OCI-LY7 (cell line): ENCODE measurements at regions not wholly inside any gene's neighbourhood (a gene's known extent, or its start where the extent isn't known, plus 50 kb on each side); places are given as distances from the start of the nearest gene placed in this dataset.

Experiments
- BruUV-seq: library from RNA; stranded (reverse); fragments of 400-500 nt; replicated peaks from 2 replicates; lab custom pipeline; 2021; lab: Mats Ljungman, UMichigan
- CTCF ChIA-PET: fragments of 300-600 bp; sonication (Branson Sonifier 250); formaldehyde crosslinking; loops from one replicate; lab custom pipeline; 2022; ENCODE audit warnings: antibody characterized with exemption; ENCODE audit not compliant: unreplicated experiment; lab: Charles Lee
- POLR2A ChIA-PET: fragments of 300-600 bp; sonication (Branson Sonifier 250); formaldehyde crosslinking; loops from one replicate; lab custom pipeline; 2022; ENCODE audit warnings: antibody characterized with exemption; lab: Charles Lee
- DNase-seq: peaks from one replicate; pipeline ENCODE4 v3.0.0-alpha.2; 2015; ENCODE audit warnings: low spot score
- H2AFZ ChIP-seq: fragments of 200-600 bp; sonication (generic), shearing (Covaris generic); 2 replicates; pipeline ENCODE4 v1.6.1; 2014; ENCODE audit warnings: mild to moderate bottlenecking, antibody characterized with exemption, low read length, moderate library complexity
- H3K27ac ChIP-seq: fragments of 200-600 bp; sonication (generic); 2 replicates; pipeline ENCODE4 v1.5.1; 2014; ENCODE audit warnings: mixed run types, low read depth, mild to moderate bottlenecking, moderate library complexity, low read length, inconsistent platforms; ENCODE audit not compliant: poor library complexity, severe bottlenecking
- H3K36me3 ChIP-seq: fragments of 200-600 bp; sonication (generic); 2 replicates; pipeline ENCODE4 v1.6.1; 2014; ENCODE audit warnings: mild to moderate bottlenecking, antibody characterized with exemption, low read length, moderate library complexity, mixed read lengths; ENCODE audit not compliant: insufficient read depth
- H3K4me1 ChIP-seq: fragments of 200-600 bp; sonication (generic); 2 replicates; pipeline ENCODE4 v1.5.1; 2014; ENCODE audit warnings: mild to moderate bottlenecking, low read length; ENCODE audit not compliant: insufficient read depth, poor library complexity, severe bottlenecking
- H3K4me2 ChIP-seq: fragments of 200-600 bp; sonication (generic); 2 replicates; pipeline ENCODE4 v1.6.1; 2014; ENCODE audit warnings: mild to moderate bottlenecking, low read length
- H3K4me3 ChIP-seq: fragments of 200-600 bp; sonication (generic); 2 replicates; pipeline ENCODE4 v1.5.1; 2014; ENCODE audit warnings: mild to moderate bottlenecking, low read depth, low read length; ENCODE audit not compliant: poor library complexity, severe bottlenecking
- H3K79me2 ChIP-seq: fragments of 200-600 bp; sonication (generic); 2 replicates; pipeline ENCODE4 v1.6.1; 2016; ENCODE audit warnings: low read depth, mild to moderate bottlenecking, low read length, moderate library complexity, mixed read lengths; ENCODE audit not compliant: insufficient read depth
- H3K9me2 ChIP-seq: fragments of 200-600 bp; sonication (generic); 2 replicates; pipeline ENCODE4 v1.6.1; 2016; ENCODE audit warnings: mild to moderate bottlenecking, low read length, mixed read lengths; ENCODE audit not compliant: insufficient read depth
- H3K9me3 ChIP-seq: fragments of 200-600 bp; sonication (generic); 2 replicates; pipeline ENCODE4 v1.6.1; 2014; ENCODE audit warnings: mild to moderate bottlenecking, mixed run types, low read length, mixed read lengths
- H4K20me1 ChIP-seq: fragments of 200-600 bp; sonication (generic); 2 replicates; pipeline ENCODE4 v1.6.1; 2014; ENCODE audit warnings: mild to moderate bottlenecking, antibody characterized with exemption, low read length, moderate library complexity, mixed read lengths; ENCODE audit not compliant: insufficient read depth
- CTCF ChIP-seq: fragments of 200-600 bp; sonication (generic); conservative IDR thresholded peaks from 2 replicates; pipeline ENCODE4 v1.5.1; 2014; ENCODE audit warnings: mild to moderate bottlenecking, antibody characterized with exemption, low read length, moderate library complexity, mixed read lengths
- EZH2phosphoT487 ChIP-seq: fragments of 200-600 bp; sonication (generic); IDR thresholded peaks from 2 replicates; pipeline ENCODE4 v1.6.1; 2018; ENCODE audit warnings: low read depth, borderline replicate concordance, mild to moderate bottlenecking, mixed run types, antibody characterized with exemption, low read length, moderate library complexity, mixed read lengths
- intact Hi-C: fragments of 100-400 bp; cut with micrococcal nuclease; formaldehyde crosslinking; loops from one replicate; pipeline ENCODE4 v1.10.0; 2022; ENCODE audit not compliant: unreplicated experiment

- no peak overlapping the region for H3K4me2 ChIP-seq
- H3K36me3 ChIP-seq: no peaks in the 10 kb centered on the region
- BruUV-seq: no TSS peak
- ChIA-PET CTCF (no interaction called here), POLR2A (interaction anchor here (0.6 kb wide), 1 partner anchor 522 kb away, joined by 3 read pairs; no protein-coding TSS in a partner anchor)
- no peak overlapping the region for H3K4me3 ChIP-seq
- TF ChIP-seq CTCF: no peak
- TF ChIP-seq EZH2phosphoT487: no peak
- H2AFZ ChIP-seq: no peak overlapping the region
- intact Hi-C loops: no loop called here
- no peak for DNase-seq
- no peaks in the 10 kb centered on the region for H3K4me1 ChIP-seq
- H3K27ac ChIP-seq: no peak overlapping the region
- H3K9me2 ChIP-seq: no peaks in the 10 kb centered on the region
- H3K79me2 ChIP-seq: no peaks in the 10 kb centered on the region
- H3K9me3 ChIP-seq: no peaks in the 10 kb centered on the region
- H4K20me1 ChIP-seq: no peaks in the 10 kb centered on the region
Measured at GRCh38 chrX:35340465-35340864, 397.9 kb downstream of the FAM47B start.

GRCh38 chrX:35351212-35351611 is 408.6 kb downstream of the FAM47B start:
- no peaks in the 10 kb centered on the region for H3K4me1 ChIP-seq
- H4K20me1 ChIP-seq: no peaks in the 10 kb centered on the region
- no peaks in the 10 kb centered on the region for H3K9me3 ChIP-seq
- no peak overlapping the region for H3K27ac ChIP-seq
- no peaks in the 10 kb centered on the region for H3K79me2 ChIP-seq
- H3K9me2 ChIP-seq: no peaks in the 10 kb centered on the region
- intact Hi-C loops: no loop called here
- TF ChIP-seq CTCF (no peak), EZH2phosphoT487 (no peak)
- DNase-seq: no peak
- H3K4me3 ChIP-seq: no peak overlapping the region
- ChIA-PET CTCF (no interaction called here), POLR2A (no interaction called here)
- H3K4me2 ChIP-seq: no peak overlapping the region
- BruUV-seq: no TSS peak
- H2AFZ ChIP-seq: no peak overlapping the region
- no peaks in the 10 kb centered on the region for H3K36me3 ChIP-seq

GRCh38 chrX:35351795-35352483 is 409.3 kb downstream of the FAM47B start:
- no peak overlapping the region for H3K4me2 ChIP-seq
- H4K20me1 ChIP-seq: no peaks in the 10 kb centered on the region
- no peak overlapping the region for H3K4me3 ChIP-seq
- H3K9me3 ChIP-seq: no peaks in the 10 kb centered on the region
- H3K4me1 ChIP-seq: no peaks in the 10 kb centered on the region
- no peak overlapping the region for H2AFZ ChIP-seq
- no peaks in the 10 kb centered on the region for H3K79me2 ChIP-seq
- no TSS peak for BruUV-seq
- H3K36me3 ChIP-seq: no peaks in the 10 kb centered on the region
- no peak overlapping the region for H3K27ac ChIP-seq
- CTCF ChIA-PET: no interaction called here
- intact Hi-C loops: no loop called here
- no peak for DNase-seq
- no peaks in the 10 kb centered on the region for H3K9me2 ChIP-seq
- TF ChIP-seq CTCF (no peak), EZH2phosphoT487 (no peak)
- POLR2A ChIA-PET: no interaction called here
